GM23338 (cell line): ENCODE measurements at regions not wholly inside any gene's neighbourhood (a gene's known extent, or its start where the extent isn't known, plus 50 kb on each side); places are given as distances from the start of the nearest gene placed in this dataset.

Experiments
- ATAC-seq: fragments of 200-7000 bp; cut with Tn5 transposase; 3 replicates; pipeline ENCODE4 v1.9.1; 2020
- DNase-seq: peaks from one replicate; pipeline ENCODE4 v3.0.0-alpha.2; 2015; ENCODE audit warnings: low spot score
- H2AFZ ChIP-seq: fragments of 200-600 bp; sonication (generic); 2 replicates; pipeline ENCODE4 v1.8.0; 2016; ENCODE audit warnings: antibody characterized with exemption, mild to moderate bottlenecking, moderate library complexity
- H3F3A ChIP-seq: fragments of 200-600 bp; sonication (generic); replicated peaks from 2 replicates; pipeline ENCODE4 v1.8.0; 2017; ENCODE audit warnings: antibody characterized with exemption, mixed run types, low read depth
- H3K27ac ChIP-seq: fragments of 200-600 bp; sonication (generic); 2 replicates; pipeline ENCODE4 v1.6.1; 2016; ENCODE audit warnings: low read depth
- H3K27me3 ChIP-seq: fragments of 200-600 bp; sonication (generic); 2 replicates; pipeline ENCODE4 v1.8.0; 2016; ENCODE audit warnings: mild to moderate bottlenecking, mixed run types, moderate library complexity; ENCODE audit not compliant: insufficient read depth
- H3K36me3 ChIP-seq: fragments of 200-600 bp; sonication (generic); 2 replicates; pipeline ENCODE4 v1.8.0; 2016; ENCODE audit warnings: mild to moderate bottlenecking; ENCODE audit not compliant: insufficient read depth
- H3K4me1 ChIP-seq: fragments of 200-600 bp; sonication (generic); 2 replicates; pipeline ENCODE4 v1.8.0; 2016; ENCODE audit warnings: mild to moderate bottlenecking, moderate library complexity; ENCODE audit not compliant: insufficient read depth
- H3K4me2 ChIP-seq: fragments of 200-600 bp; sonication (generic); 2 replicates; pipeline ENCODE4 v1.7.1; 2017; ENCODE audit warnings: mixed run types
- H3K4me3 ChIP-seq: fragments of 200-600 bp; sonication (generic); 2 replicates; pipeline ENCODE4 v1.6.1; 2016; ENCODE audit warnings: mixed run types
- H3K79me2 ChIP-seq: fragments of 200-600 bp; sonication (generic); replicated peaks from 2 replicates; pipeline ENCODE4 v1.8.0; 2017; ENCODE audit warnings: mild to moderate bottlenecking; ENCODE audit not compliant: insufficient read depth
- H3K9me2 ChIP-seq: fragments of 200-600 bp; sonication (generic); 2 replicates; pipeline ENCODE4 v1.8.0; 2017; ENCODE audit not compliant: insufficient read depth
- H4K20me1 ChIP-seq: fragments of 200-600 bp; sonication (generic); replicated peaks from 2 replicates; pipeline ENCODE4 v1.8.0; 2017; ENCODE audit warnings: mild to moderate bottlenecking; ENCODE audit not compliant: insufficient read depth
- H3K27ac Mint-ChIP-seq: 2 replicates; pipeline ENCODE4 v1.8.0; 2020; ENCODE audit warnings: inconsistent platforms, mild to moderate bottlenecking, moderate library complexity, mixed read lengths
- H3K27me3 Mint-ChIP-seq: 3 replicates; pipeline ENCODE4 v1.8.0; 2022; ENCODE audit warnings: low read depth, mild to moderate bottlenecking, moderate library complexity, mixed read lengths, inconsistent platforms; ENCODE audit not compliant: insufficient read depth, poor library complexity
- H3K36me3 Mint-ChIP-seq: 3 replicates; pipeline ENCODE4 v1.8.0; 2021; ENCODE audit warnings: low read depth, mild to moderate bottlenecking, inconsistent platforms, moderate library complexity, mixed read lengths
- H3K4me1 Mint-ChIP-seq: 3 replicates; pipeline ENCODE4 v1.8.0; 2020; ENCODE audit warnings: mild to moderate bottlenecking, inconsistent platforms, mixed read lengths
- H3K4me3 Mint-ChIP-seq: 3 replicates; pipeline ENCODE4 v1.8.0; 2021; ENCODE audit warnings: moderate library complexity, mild to moderate bottlenecking, inconsistent platforms, mixed read lengths
- H3K9me3 Mint-ChIP-seq: 3 replicates; pipeline ENCODE4 v1.8.0; 2020; ENCODE audit warnings: moderate library complexity, mild to moderate bottlenecking, inconsistent platforms, mixed read lengths
- CREB1 ChIP-seq: fragments of 250-450 bp; sonication (Bioruptor Pico); IDR thresholded peaks from 2 replicates; pipeline ENCODE4 v1.5.0; 2020; ENCODE audit warnings: low read depth, mild to moderate bottlenecking, moderate library complexity
- ETS1 ChIP-seq: IDR thresholded peaks from 2 replicates; pipeline ENCODE4 v1.6.1; 2016; ENCODE audit warnings: antibody characterized with exemption
- EZH2 ChIP-seq: fragments of 200-600 bp; sonication (generic); IDR thresholded peaks from one replicate; pipeline ENCODE4 v1.8.0; 2017; ENCODE audit warnings: antibody characterized with exemption, mild to moderate bottlenecking, low read depth; ENCODE audit not compliant: unreplicated experiment
- EZH2phosphoT487 ChIP-seq: fragments of 200-600 bp; sonication (generic); IDR thresholded peaks from one replicate; pipeline ENCODE4 v1.8.1; 2018; ENCODE audit warnings: antibody characterized with exemption; ENCODE audit not compliant: unreplicated experiment
- JUNB ChIP-seq: IDR thresholded peaks from one replicate; pipeline ENCODE4 v1.6.1; 2016; ENCODE audit warnings: antibody characterized with exemption; ENCODE audit not compliant: unreplicated experiment
- NANOG ChIP-seq: IDR thresholded peaks from 2 replicates; pipeline ENCODE4 v1.6.1; 2016; ENCODE audit warnings: antibody characterized with exemption, borderline replicate concordance
- POLR2AphosphoS5 ChIP-seq: IDR thresholded peaks from 2 replicates; pipeline ENCODE4 v1.6.1; 2016; ENCODE audit warnings: antibody characterized with exemption, low read depth
- REST ChIP-seq: IDR thresholded peaks from one replicate; pipeline ENCODE4 v1.6.1; 2018; ENCODE audit warnings: antibody characterized with exemption; ENCODE audit not compliant: unreplicated experiment
- STAT1 ChIP-seq: IDR thresholded peaks from one replicate; pipeline ENCODE4 v1.6.1; 2016; ENCODE audit warnings: antibody characterized with exemption; ENCODE audit not compliant: unreplicated experiment
- ZNF114 ChIP-seq: fragments of 250-450 bp; sonication (Bioruptor Pico); IDR thresholded peaks from 2 replicates; pipeline ENCODE4 v1.5.0; 2020; ENCODE audit warnings: mild to moderate bottlenecking, moderate library complexity
- ZNF331 ChIP-seq: fragments of 250-450 bp; sonication (Bioruptor Pico); IDR thresholded peaks from 2 replicates; pipeline ENCODE4 v1.5.0; 2020; ENCODE audit warnings: low read depth, mild to moderate bottlenecking, moderate library complexity
- TF ChIP-seq, protein P1 (sequence below), 2 experiments: fragments of 200-600 bp in 1 of 2; sonication (generic) in 1 of 2; conservative IDR thresholded peaks; 2 replicates each; pipeline versions ENCODE4 v1.5.1 to v1.6.1; 2016 to 2017; ENCODE audit warnings: antibody characterized with exemption in 2 of 2, low read depth in 2 of 2, mild to moderate bottlenecking in 2 of 2, moderate library complexity in 1 of 2
- TF ChIP-seq, protein P2 (sequence below): fragments of 250-450 bp; sonication (Bioruptor Pico); IDR thresholded peaks from 2 replicates; pipeline ENCODE4 v1.5.0; 2020; ENCODE audit warnings: mild to moderate bottlenecking, moderate library complexity

DNA sequence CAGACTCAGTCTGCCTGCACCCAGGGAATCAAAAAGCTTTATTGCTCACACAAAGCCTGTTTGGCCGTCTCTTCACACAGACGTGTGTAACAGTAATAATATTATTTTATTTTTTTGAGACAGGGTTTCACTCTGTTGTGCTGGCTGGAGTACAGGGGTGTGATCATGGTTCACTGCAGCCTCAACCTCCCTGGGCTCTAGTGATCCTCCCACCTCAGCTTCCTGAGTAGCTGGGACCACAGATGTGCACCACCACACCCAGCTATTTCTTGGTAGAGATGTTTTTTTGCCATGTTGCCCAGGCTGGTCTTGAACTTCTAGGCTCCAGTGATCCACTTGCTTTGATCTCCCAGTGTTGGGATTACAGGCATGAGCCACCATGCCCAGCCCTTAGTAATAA is 88.4 kb upstream of the DCD start:
- Histone ChIP-seq H3K4me3 (no peak overlapping the region), H3F3A (no peaks in the 10 kb centered on the region), H3K36me3 (no peaks in the 10 kb centered on the region), H3K27me3 (no peaks in the 10 kb centered on the region), H2AFZ (no peak overlapping the region), H3K9me2 (no peaks in the 10 kb centered on the region; the same call in 1 of the 2 replicates), H3K79me2 (no peaks in the 10 kb centered on the region), H4K20me1 (no peaks in the 10 kb centered on the region), H3K4me1 (no peaks in the 10 kb centered on the region), H3K4me2 (no peak overlapping the region), H3K27ac (no peak overlapping the region)
- no peaks in the 10 kb centered on the region for H3K9me3 Mint-ChIP-seq
- H3K27ac Mint-ChIP-seq = peak overlapping the region; percentile 81; the same call in 1 of the 2 replicates
- peaks cover 4% of the 10 kb centered on the region for H3K27me3 Mint-ChIP-seq
- H3K36me3 Mint-ChIP-seq = no peaks in the 10 kb centered on the region
- TF ChIP-seq, protein P1, sequence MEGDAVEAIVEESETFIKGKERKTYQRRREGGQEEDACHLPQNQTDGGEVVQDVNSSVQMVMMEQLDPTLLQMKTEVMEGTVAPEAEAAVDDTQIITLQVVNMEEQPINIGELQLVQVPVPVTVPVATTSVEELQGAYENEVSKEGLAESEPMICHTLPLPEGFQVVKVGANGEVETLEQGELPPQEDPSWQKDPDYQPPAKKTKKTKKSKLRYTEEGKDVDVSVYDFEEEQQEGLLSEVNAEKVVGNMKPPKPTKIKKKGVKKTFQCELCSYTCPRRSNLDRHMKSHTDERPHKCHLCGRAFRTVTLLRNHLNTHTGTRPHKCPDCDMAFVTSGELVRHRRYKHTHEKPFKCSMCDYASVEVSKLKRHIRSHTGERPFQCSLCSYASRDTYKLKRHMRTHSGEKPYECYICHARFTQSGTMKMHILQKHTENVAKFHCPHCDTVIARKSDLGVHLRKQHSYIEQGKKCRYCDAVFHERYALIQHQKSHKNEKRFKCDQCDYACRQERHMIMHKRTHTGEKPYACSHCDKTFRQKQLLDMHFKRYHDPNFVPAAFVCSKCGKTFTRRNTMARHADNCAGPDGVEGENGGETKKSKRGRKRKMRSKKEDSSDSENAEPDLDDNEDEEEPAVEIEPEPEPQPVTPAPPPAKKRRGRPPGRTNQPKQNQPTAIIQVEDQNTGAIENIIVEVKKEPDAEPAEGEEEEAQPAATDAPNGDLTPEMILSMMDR (conservative IDR thresholded peaks at IDR 0.05; ENCODE audit: low read depth in 2 of 2) = no peak
- TF ChIP-seq ETS1 = no peak
- TF ChIP-seq EZH2phosphoT487 = no peak
- no peak for TF ChIP-seq EZH2
- no peak for TF ChIP-seq JUNB
- no peak for TF ChIP-seq NANOG
- TF ChIP-seq ZNF114 (CRISPR knock-in tag) = no peak
- TF ChIP-seq POLR2AphosphoS5 = no peak
- TF ChIP-seq STAT1 = no peak
- TF ChIP-seq REST = no peak
- no peak for TF ChIP-seq CREB1 (CRISPR knock-in tag)
- TF ChIP-seq, protein P2, sequence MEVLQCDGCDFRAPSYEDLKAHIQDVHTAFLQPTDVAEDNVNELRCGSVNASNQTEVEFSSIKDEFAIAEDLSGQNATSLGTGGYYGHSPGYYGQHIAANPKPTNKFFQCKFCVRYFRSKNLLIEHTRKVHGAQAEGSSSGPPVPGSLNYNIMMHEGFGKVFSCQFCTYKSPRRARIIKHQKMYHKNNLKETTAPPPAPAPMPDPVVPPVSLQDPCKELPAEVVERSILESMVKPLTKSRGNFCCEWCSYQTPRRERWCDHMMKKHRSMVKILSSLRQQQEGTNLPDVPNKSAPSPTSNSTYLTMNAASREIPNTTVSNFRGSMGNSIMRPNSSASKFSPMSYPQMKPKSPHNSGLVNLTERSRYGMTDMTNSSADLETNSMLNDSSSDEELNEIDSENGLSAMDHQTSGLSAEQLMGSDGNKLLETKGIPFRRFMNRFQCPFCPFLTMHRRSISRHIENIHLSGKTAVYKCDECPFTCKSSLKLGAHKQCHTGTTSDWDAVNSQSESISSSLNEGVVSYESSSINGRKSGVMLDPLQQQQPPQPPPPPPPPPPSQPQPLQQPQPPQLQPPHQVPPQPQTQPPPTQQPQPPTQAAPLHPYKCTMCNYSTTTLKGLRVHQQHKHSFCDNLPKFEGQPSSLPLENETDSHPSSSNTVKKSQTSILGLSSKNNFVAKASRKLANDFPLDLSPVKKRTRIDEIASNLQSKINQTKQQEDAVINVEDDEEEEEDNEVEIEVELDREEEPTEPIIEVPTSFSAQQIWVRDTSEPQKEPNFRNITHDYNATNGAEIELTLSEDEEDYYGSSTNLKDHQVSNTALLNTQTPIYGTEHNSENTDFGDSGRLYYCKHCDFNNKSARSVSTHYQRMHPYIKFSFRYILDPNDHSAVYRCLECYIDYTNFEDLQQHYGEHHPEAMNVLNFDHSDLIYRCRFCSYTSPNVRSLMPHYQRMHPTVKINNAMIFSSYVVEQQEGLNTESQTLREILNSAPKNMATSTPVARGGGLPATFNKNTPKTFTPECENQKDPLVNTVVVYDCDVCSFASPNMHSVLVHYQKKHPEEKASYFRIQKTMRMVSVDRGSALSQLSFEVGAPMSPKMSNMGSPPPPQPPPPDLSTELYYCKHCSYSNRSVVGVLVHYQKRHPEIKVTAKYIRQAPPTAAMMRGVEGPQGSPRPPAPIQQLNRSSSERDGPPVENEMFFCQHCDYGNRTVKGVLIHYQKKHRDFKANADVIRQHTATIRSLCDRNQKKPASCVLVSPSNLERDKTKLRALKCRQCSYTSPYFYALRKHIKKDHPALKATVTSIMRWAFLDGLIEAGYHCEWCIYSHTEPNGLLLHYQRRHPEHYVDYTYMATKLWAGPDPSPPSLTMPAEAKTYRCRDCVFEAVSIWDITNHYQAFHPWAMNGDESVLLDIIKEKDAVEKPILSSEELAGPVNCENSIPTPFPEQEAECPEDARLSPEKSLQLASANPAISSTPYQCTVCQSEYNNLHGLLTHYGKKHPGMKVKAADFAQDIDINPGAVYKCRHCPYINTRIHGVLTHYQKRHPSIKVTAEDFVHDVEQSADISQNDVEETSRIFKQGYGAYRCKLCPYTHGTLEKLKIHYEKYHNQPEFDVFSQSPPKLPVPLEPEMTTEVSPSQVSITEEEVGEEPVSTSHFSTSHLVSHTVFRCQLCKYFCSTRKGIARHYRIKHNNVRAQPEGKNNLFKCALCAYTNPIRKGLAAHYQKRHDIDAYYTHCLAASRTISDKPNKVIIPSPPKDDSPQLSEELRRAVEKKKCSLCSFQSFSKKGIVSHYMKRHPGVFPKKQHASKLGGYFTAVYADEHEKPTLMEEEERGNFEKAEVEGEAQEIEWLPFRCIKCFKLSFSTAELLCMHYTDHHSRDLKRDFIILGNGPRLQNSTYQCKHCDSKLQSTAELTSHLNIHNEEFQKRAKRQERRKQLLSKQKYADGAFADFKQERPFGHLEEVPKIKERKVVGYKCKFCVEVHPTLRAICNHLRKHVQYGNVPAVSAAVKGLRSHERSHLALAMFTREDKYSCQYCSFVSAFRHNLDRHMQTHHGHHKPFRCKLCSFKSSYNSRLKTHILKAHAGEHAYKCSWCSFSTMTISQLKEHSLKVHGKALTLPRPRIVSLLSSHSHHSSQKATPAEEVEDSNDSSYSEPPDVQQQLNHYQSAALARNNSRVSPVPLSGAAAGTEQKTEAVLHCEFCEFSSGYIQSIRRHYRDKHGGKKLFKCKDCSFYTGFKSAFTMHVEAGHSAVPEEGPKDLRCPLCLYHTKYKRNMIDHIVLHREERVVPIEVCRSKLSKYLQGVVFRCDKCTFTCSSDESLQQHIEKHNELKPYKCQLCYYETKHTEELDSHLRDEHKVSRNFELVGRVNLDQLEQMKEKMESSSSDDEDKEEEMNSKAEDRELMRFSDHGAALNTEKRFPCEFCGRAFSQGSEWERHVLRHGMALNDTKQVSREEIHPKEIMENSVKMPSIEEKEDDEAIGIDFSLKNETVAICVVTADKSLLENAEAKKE = no peak
- no peak for TF ChIP-seq ZNF331 (CRISPR knock-in tag)
- no peak overlapping the region for H3K4me3 Mint-ChIP-seq
- ATAC-seq (no peak), DNase-seq (no peak)
- peaks cover 31% of the 10 kb centered on the region for H3K4me1 Mint-ChIP-seq
